ENCODE measurements at regions not wholly inside any gene's neighbourhood (a gene's known extent, or its start where the extent isn't known, plus 50 kb on each side); places are given as distances from the start of the nearest gene placed in this dataset.

GRCh38 chr9:108245901-108246300, 609.9 kb downstream of the ACTL7B start:
- TF ChIP-seq CTCF (IDR thresholded peaks at IDR 0.05): no peak
- H3K27ac ChIP-seq: no peak overlapping the region
- H3K4me3 ChIP-seq: no peak overlapping the region
- no peak for DNase-seq (ENCODE audit: low spot score)

GRCh38 chr9:108245331-108245730, 610.5 kb downstream of the ACTL7B start:
- H3K4me3 ChIP-seq: no peak overlapping the region
- TF ChIP-seq CTCF (IDR thresholded peaks at IDR 0.05): no peak
- no peak overlapping the region for H3K27ac ChIP-seq
- DNase-seq (ENCODE audit: low spot score): no peak

GRCh38 chr9:108244686-108245085, 611.1 kb downstream of the ACTL7B start:
- Histone ChIP-seq H3K27ac (no peak overlapping the region), H3K4me3 (no peak overlapping the region)
- no peak for DNase-seq (ENCODE audit: low spot score)
- TF ChIP-seq CTCF (IDR thresholded peaks at IDR 0.05): no peak

GRCh38 chr9:108241384-108242073, 614.3 kb downstream of the ACTL7B start:
- H3K27ac ChIP-seq: no peak overlapping the region
- no peak overlapping the region for H3K4me3 ChIP-seq
- no peak for DNase-seq (ENCODE audit: low spot score)
- no peak for TF ChIP-seq CTCF (IDR thresholded peaks at IDR 0.05)

- TF ChIP-seq CTCF (IDR thresholded peaks at IDR 0.05): no peak
- DNase-seq (ENCODE audit: low spot score): no peak
- H3K4me3 ChIP-seq: no peak overlapping the region
- no peak overlapping the region for H3K27ac ChIP-seq
Measured at GRCh38 chr9:108239696-108240321, 616.0 kb downstream of the ACTL7B start.

GRCh38 chr9:108235609-108236008, 620.2 kb downstream of the ACTL7B start:
- TF ChIP-seq CTCF (IDR thresholded peaks at IDR 0.05): no peak
- Histone ChIP-seq H3K4me3 (no peak overlapping the region), H3K27ac (no peak overlapping the region)
- no peak for DNase-seq (ENCODE audit: low spot score)

- no peak overlapping the region for H3K4me3 ChIP-seq
- DNase-seq (ENCODE audit: low spot score): no peak
- TF ChIP-seq CTCF (IDR thresholded peaks at IDR 0.05): no peak
- H3K27ac ChIP-seq: no peak overlapping the region
Measured at GRCh38 chr9:108234811-108235210, 621.0 kb downstream of the ACTL7B start.
